HUDEP-2 (cell line): ENCODE measurements at regions not wholly inside any gene's neighbourhood (a gene's known extent, or its start where the extent isn't known, plus 50 kb on each side); places are given as distances from the start of the nearest gene placed in this dataset.

Experiments
- DNase-seq, 76 experiments: peaks; one replicate each; lab custom pipeline; 2025; ENCODE audit not compliant: unreplicated experiment in 76 of 76; lab: John Stamatoyannopoulos, UW

- DNase-seq = no peak
Observed at GRCh38 chr12:25712169-25712568, 159.1 kb upstream of the LMNTD1 start.

GRCh38 chr12:25713264-25713663 is 160.2 kb upstream of the LMNTD1 start:
- DNase-seq = no peak

- no peak for DNase-seq
Observed at GRCh38 chr12:25714198-25714984, 161.3 kb upstream of the LMNTD1 start.

GRCh38 chr12:25715102-25715501 is 162.0 kb upstream of the LMNTD1 start:
- no peak for DNase-seq

- DNase-seq = no peak
Observed at GRCh38 chr12:25716842-25717241, 163.8 kb upstream of the LMNTD1 start.

- no peak for DNase-seq
Observed at GRCh38 chr12:25717552-25717951, 164.5 kb upstream of the LMNTD1 start.

GRCh38 chr12:25718081-25718731 is 165.1 kb upstream of the LMNTD1 start:
- no peak for DNase-seq

- no peak for DNase-seq
Observed at GRCh38 chr12:25719505-25719904, 166.4 kb upstream of the LMNTD1 start.

- DNase-seq = no peak
Observed at GRCh38 chr12:25723336-25723735, 170.3 kb upstream of the LMNTD1 start.

- no peak for DNase-seq
Observed at GRCh38 chr12:25723921-25724491, 170.9 kb upstream of the LMNTD1 start.

GRCh38 chr12:25725470-25725869 is 172.4 kb upstream of the LMNTD1 start:
- DNase-seq = no peak

GRCh38 chr12:25725931-25726330 is 172.8 kb upstream of the LMNTD1 start:
- no peak for DNase-seq

- DNase-seq = no peak
Observed at GRCh38 chr12:25728056-25728595, 175.0 kb upstream of the LMNTD1 start.

- no peak for DNase-seq
Observed at GRCh38 chr12:25730489-25731349, 177.6 kb upstream of the LMNTD1 start.

- DNase-seq = no peak
Observed at GRCh38 chr12:25733541-25733940, 180.5 kb upstream of the LMNTD1 start.

- no peak for DNase-seq
Observed at GRCh38 chr12:25734529-25735180, 181.6 kb upstream of the LMNTD1 start.

GRCh38 chr12:25740617-25741016 is 187.5 kb upstream of the LMNTD1 start:
- DNase-seq = no peak

- no peak for DNase-seq
Observed at GRCh38 chr12:25741917-25742316, 188.8 kb upstream of the LMNTD1 start.

GRCh38 chr12:25743679-25744215 is 190.7 kb upstream of the LMNTD1 start:
- no peak for DNase-seq

GRCh38 chr12:25744313-25744712 is 191.2 kb upstream of the LMNTD1 start:
- DNase-seq = no peak
